SIG-M5 (cell line): ENCODE measurements at regions not wholly inside any gene's neighbourhood (a gene's known extent, or its start where the extent isn't known, plus 50 kb on each side); places are given as distances from the start of the nearest gene placed in this dataset.

ENCODE experiments used
- DNase-seq: peaks from one replicate; lab custom pipeline; 2025; lab: John Stamatoyannopoulos, UW

DNA sequence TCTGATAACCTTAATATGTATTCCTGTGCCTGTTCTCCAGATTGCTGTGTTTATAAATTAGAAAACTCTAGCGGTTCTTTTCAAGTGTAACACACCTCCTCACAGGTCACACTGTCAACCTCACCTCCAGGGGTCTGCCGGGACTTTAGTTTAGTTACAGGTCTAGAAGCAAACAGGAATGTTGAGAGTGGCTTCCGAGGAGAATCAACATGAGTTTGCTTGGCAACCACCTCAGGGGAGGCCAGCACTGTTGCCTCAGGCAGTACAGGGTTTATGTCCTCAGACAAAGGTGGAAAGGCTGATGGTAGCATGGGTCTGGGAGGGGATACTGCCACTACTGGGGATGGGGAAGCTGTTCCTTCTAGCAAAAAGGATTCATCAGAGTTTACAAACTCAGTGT lies 438.0 kb downstream of the DTHD1 start:
- DNase-seq = no peak

DNA sequence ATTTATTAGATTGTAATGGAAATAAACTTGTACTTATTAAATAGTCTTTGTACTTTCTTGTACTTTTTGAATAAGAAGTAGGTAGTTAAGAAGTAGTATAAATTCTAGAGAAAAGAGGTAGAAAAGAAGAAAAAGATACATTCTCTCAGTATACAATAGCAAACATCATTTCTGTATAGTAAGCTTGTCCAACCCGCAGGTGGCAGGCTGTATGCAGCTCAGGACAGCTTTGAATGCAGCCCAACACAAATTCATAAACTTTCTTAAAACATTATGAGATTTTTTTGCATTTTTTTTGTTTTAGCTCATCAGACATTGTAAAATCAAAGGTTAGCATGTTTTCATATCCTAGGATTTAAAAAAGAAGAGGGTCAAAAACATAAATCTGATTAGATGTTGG lies 441.6 kb downstream of the DTHD1 start:
- DNase-seq = no peak

DNA sequence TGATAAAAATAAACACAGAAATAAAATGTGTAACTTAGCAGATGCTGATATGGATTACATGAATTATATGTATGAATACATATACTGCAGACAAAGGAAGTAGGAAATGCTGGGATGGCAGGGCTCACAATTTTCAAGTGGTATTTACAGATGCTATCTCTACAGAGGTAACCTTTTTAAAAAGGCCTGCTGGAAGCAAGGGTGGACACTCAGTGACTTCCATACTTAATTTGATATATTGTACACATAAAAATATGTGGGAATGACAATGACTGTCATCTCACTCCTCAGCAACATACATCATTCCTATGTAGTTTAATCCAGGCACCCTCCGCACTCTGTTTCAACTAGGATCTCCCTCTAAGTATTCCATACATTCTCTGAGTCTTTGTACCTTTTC lies 452.9 kb downstream of the DTHD1 start:
- no peak for DNase-seq

DNA sequence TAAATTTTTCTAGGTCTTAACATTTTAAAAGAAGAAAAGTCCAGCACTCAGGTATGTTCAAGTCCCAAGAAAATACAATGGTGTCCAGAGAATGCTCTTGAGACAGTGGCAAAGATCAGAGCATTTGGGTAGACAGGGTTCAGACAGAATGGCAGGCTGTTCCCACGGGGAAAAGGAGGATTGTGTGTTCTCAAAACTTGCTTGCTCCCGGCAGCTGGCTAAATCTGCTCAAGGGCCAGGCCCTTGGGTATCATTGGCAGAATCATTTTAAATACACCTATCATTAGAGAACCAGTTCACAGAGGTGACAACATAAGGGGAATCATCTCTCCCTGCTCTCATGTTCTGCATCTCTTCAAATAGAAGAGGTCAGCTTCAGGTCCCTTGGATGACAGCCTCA lies 456.3 kb downstream of the DTHD1 start:
- DNase-seq = no peak

DNA sequence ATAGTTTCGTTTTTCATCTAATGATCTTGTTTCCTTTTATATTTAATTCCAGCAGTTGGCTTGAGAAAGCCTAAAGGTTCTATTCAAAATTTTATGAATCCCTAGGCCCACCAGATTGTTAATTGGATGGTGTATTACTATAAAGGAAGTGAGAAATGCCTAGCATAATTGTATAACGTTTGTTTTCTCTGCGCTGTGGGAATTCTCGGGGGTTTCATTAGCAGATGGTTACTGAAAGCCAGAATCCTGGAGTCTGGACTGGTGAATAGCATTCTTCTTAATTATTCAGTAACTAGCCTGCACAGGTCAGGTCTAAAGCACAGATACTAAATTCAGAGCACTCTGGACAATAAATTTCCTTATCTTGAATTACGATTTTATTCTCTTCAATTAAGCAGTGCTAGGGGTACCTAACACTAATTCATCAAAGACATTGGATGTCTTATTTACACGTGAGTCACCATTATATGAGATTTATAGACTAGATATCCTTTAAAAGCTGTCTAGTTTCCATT lies 459.4 kb downstream of the DTHD1 start:
- DNase-seq = no peak

DNA sequence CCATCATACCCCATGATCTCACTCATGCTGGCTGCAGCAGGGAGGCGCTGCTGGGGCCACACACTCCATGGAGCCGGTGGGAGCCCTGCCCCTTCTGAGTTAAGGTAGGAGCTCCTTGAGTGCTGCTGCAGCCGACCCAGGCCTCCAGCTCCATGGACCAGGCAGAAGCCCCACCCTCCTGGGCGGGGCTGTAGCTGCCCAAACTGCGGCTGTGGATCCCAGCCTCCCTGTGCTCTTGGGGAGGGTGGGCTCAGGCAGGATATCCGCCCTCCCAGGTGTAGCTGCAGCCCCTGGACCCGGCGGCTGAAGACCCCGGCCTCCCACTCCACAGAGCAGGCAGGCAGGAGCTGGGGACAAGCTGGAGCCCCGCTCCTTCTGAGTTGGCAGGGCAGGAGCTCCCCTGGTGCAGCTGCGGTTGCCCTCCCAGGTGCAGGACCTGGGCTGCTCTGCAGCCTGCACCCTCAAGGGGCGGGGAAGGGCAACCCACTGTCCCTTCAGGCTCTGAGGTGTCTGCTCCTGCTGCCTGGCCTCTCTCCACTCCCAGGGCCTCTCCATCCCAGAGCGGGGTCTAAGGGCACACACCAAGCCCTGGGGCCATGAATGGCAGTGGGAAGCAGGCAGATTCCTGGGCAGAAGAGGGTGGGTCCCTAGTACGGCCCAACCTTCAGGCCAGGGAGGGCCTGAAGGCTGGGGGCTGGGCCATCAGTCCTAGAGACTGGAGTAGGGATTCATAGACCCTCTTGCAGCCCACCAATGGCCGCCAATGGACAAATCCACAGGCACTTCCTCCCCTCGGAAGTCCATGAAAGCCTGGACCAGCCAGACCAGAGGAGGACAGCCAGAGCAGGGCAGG lies 466.1 kb downstream of the DTHD1 start:
- no peak for DNase-seq

DNA sequence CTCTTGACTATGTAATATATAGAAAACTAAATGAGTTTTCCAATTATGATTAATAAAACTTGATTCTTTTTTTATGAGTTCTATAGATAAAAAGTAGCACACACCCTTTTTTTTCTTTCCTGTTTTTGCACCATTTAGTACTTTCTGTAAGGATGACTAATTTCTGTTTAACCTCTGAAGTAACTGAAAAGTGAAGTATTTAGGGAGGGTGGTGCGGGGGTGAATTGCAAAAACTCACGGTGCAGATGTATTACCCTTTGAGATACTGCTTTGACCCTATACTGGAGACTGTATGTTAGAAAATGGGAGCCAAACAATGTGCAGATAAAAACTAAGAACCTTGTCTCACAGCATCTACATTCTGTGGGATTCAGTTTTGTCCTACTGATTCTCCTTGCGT lies 471.6 kb downstream of the DTHD1 start:
- no peak for DNase-seq

DNA sequence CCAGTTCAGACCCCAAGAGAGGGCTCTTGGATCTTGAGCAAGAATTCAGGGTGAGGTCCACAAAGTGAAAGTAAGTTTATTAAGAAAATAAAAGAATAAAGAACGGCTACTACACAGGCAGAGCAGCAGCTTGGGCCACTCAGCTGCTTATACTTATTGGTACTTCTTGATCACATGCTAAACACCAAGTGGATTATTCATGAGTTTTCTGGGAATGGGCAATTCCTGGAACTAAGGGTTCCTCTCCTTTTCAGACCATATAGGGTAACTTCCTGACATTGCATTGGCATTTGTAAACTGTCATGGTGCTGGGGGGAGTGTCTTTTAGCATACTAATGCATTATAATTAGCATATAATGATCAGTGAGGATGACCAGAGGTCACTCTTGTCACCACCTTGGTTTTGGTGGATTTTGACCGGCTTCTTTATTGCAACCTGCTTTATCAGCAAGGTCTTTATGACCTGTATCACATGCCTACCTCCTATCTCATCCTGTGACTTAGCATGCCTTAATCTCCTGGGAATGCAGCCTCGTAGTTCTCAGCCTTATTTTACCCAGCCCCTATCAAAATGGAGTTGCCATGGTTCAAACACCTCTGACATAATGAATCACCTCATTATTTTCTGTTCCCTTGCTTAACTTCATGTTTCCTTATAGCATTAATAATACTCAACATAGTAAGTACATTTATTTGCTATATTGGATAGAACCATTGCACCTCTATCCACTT lies 476.3 kb downstream of the DTHD1 start:
- DNase-seq = no peak

DNA sequence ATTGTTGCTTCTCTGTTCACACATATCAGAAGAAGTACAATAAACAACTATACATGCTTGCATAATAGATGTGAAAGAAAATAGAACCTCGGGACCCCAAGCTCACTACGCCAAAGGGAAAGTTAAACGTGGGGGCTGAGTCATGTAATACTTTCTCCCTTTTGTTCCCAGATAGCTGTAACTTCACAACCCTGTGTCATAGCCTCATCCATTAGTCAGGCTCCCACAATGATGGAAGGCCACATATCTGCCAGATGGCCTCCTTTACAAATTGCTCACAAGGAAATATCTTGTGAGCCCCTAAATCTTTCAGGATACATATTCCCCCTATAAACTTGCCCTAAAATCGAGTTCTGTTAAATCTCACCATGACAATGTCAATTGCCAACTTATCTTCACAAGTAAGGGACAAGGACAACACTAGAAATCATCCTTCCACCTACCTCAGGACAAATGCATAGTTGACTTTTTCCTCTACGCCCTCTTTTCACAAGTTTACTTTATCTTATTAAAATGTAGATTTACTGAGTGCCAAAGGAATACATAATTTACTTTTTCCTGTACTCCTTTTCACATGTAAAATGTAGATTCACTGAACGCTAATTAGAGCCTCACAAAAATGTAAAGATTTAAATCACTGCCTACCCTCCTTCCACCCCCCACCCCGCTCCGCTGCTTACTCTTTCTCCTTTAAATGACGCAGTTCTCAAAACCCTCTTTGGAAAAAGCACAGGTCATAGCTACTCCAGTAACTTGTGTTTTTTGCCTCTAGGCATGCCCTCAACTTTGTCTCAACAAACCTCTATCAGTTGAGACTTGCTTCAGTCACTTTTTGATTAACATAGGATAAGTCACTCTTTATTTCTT lies 477.1 kb downstream of the DTHD1 start:
- DNase-seq = no peak

DNA sequence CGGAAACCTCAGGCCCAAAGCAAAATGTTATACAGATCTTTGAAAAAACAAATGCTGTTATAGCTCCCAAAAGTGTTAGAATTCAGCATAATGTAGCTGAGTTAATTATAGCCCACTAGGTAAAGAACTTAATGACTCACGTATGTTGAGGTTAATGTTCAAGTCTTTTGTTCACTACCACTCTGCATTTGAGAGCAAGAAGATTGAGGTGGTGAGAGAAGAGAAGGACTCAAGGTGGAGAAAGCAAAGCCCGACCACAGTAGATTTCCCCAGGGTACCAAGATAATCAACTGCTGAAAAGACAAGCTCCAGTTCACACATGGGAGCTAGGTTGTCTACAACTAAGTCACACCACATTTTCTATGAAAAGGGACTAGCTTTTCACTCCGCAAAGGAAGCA lies 480.2 kb downstream of the DTHD1 start:
- no peak for DNase-seq

DNA sequence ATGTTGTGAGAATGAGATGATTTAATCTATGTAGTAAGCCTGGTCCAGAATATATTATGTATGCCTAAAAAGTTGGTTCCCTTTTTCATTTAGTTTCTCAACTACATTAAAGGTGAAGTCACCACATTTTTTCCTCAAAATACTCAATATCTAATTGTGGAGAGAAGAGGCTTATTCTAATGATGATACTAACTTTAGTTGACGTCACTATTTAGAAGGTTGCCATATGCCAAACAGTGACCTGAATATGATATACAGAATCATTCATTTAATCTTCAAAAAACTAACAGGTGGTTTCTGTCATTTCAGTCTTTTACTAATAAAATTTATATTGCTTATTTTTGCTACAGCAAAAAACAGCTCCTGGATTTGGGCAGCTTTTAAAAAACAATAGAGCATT lies 480.7 kb upstream of the NWD2 start:
- no peak for DNase-seq

DNA sequence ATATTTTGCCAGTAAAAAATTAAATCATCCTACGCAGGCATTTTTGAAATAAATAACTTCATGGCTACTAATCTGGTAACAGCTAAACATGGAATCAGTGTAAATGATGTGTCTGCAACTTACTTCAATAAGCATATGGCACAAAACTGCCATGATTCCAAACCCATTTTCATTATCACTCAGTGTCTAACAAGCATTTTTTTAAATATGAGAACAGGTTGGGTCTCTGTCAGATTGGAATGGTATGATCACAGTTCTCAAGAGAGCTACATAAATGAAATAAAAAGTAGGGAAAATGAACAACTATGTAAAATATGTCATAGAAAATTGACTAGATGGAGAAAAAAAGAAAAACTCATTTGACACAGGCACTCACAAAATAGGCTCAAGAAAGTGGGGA lies 476.9 kb upstream of the NWD2 start:
- no peak for DNase-seq

DNA sequence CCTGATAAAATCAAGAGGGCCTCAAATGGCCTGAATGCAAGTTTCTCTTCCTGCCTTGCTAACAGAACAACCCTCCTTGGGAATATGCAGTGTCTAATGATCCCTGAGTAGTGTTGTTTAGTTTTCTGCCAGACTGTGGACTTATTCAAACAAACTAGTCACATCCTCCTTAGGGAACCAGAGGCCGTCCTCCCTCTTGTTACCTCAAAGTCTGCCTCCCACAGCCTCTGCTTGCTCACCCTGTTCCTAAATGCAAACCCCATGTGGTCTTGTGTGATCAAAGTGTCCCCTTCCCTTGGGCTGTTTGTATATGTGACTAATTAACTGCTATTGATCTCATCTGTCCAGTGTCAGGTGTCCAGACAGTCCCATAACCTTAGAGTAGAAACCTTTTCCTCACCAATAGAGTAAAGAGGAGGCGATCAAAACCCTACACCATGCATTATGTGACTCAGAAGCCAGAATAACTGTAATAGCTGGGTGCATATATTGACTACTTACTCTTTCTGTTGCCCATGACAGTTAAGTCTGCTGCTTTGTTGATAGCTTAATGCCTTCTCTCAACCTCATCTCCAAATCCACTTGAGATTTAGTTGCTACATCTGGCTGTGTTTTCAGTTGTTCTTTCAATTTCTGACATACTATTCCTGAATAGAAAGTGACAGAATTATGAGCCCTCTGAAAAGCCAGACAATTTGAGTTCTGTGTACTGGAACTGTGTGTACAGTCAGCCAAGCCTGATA lies 473.0 kb upstream of the NWD2 start:
- no peak for DNase-seq

DNA sequence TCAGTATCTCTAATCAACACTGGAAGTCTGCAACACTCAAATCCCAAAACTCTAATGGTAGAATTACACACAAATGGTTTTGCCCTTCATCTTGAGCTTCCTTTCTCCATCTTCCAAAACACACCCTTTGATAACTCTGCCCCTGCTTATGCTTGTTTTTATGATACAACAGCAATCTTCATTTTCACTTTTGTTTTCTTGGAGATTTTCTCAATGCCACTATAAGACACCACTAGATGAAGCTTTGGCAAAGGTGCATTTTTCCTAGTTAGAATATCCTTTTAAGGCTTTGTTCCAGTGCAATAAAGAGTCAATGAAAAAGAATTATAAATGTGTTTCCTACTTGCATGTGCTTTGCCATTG lies 472.4 kb upstream of the NWD2 start:
- no peak for DNase-seq

DNA sequence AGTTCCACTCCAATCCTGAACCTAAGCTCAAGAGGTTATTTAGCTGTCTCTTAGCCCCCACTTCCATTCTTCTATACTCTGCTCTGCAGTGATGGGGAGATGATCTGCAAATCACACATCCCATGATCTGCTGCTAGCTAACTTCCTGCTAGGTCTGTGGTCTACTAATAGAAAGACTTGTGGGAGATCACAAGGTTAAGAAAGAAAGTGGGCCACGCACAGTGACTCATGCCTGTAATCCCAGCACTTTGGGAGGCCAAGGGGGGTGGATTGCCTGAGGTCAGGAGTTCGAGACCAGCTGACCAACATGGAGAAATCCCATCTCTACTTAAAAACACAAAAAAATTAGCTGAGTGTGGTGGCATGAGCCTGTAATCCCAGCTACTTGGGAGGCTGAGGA lies 471.1 kb upstream of the NWD2 start:
- no peak for DNase-seq

DNA sequence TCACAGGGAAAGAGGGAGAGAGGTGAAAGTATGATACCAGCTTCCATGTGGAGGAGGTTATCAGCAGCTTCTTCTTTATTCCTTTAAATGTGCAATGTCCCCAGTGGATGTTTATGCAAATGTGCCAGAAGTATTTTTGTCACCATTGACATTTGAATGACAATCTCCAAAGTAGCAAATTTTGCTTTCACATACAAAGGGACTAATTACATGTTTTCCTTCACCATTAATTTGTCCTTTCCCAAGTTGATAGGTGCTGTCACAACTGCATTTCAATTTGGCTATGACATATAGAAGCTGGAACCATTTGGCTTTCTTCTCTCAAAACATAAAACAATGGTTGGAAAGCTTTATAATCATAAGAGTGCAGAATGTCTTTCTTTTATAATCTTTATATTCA lies 469.0 kb upstream of the NWD2 start:
- DNase-seq = no peak

DNA sequence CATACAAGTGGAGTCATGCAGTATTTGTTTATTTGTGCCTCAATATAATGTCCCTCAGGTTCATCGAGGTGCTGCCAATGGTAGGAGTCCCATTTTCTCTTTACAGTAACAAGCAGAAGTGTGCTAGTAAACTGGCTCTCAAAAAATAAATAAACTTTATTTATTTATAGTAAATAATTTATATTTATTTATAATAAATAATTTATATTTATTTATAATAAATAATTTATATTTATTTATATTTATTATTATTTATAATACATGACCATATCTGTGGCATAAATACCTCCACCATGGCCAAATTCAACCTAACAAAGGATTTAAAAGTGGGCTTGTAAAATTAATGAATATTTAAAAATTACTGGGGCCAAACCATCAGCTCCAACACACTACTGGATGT lies 464.9 kb upstream of the NWD2 start:
- no peak for DNase-seq

DNA sequence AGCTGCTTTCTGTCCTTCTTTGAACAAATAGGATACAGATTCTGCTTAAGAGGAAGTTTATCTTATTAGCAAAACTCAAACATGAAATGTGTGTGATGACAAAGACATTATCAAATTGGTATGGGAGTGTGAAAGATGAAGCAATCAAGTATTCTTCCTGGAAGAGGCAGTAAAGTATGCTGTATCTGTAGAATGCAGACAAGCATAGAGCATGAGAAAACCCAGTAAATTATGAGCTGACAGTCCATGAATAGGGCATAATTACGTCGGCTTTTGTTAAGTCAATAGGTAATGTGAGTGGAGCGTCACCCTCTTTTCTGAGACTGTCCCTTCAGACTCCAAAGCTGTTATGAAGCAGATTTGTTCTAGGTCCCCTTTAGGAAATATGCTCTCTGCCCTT lies 458.6 kb upstream of the NWD2 start:
- no peak for DNase-seq

DNA sequence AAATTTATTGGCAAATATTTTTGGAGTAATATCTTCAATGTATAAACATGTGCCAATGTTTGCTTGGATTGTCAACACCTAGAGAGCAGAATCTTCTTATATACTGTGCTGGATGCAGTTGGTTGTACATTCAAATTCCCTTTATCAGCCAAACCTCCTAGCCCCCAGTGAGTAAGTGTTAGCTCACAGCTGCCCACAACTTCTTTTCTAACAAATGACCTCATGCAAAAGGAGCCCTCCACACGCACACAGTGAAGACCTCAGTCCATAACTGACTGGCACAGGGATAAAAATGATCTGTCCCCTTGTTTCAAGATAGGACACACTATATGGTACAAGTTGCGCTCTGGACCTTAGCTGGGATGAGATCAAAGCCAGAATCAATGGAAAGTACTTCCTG lies 458.0 kb upstream of the NWD2 start:
- DNase-seq = no peak

DNA sequence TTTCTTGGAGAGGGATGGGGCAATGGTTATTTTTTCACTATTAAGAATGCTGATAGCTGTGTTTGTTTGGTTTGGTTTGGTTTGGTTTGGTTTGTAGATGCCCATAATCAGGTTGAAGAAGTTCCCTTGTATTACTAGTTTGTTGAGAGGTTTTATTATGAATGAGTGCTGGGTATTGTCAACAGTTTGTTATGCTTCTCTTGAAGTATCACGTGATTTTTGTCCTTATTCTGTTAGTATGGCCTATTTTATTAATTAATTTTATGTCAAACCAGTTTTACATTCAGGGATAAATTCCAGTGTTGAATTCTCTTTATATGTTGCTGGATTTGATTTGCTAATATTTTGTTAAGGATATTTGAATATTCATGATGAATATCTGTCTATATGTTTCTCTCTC lies 449.8 kb upstream of the NWD2 start:
- DNase-seq = no peak

DNA sequence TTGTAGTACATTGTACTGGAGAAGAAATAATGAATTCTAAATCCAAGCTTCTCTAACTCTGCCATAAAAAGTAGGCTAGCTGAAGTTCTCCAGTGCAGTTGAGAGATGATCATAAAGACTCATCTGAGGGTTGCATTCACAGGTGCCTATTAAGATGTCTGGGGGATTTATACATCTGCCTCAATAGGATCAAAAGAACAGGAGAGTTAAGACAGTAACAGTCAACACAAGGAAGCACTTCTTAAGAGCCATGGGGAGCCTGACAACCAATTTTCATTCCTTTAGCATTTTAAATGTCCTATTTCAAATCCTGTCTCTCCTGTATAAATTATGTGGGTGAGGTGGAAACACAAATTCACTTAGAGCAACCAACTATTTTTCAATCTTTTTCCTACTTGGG lies 432.4 kb upstream of the NWD2 start:
- no peak for DNase-seq

DNA sequence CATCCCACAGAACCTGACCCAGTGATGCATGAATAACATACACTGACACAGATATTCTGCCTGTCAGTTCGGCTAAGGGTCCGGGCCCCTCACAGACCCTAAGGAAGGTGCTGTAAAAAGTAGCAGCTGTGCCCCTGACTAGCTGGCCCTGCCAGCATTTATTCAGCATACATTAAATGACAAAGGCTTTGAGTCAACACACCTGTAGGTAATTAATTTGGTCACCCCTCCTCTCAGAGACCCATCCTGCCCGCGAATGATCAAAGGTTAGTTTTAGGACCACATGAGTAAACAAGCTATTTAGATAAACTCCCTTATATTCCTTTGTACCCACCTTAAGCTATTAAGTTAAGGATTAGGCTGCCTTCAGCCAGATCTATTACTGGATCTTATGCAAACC lies 429.0 kb upstream of the NWD2 start:
- DNase-seq = no peak
